Peyer's patch (tissue), 4 donors: ENCODE measurements at regions not wholly inside any gene's neighbourhood (a gene's known extent, or its start where the extent isn't known, plus 50 kb on each side); places are given as distances from the start of the nearest gene placed in this dataset.

Experiments
- POLR2A ChIP-seq, 2 donors: fragments of 450-650 bp; IDR thresholded peaks; one replicate each; pipeline ENCODE4 v1.5.1; 2017; ENCODE audit warnings: antibody characterized with exemption in 2 of 2, mild to moderate bottlenecking in 2 of 2, moderate library complexity in 2 of 2
- TF ChIP-seq, protein P1 (sequence below), 6 experiments: fragments of 450-650 bp in 4 of 6; fragments of 200-600 bp in 2 of 6; sonication (generic) in 1 of 6; IDR thresholded peaks; one replicate each; pipeline ENCODE4 v1.5.1; 2017 to 2019; ENCODE audit warnings: antibody characterized with exemption in 6 of 6, mild to moderate bottlenecking in 3 of 6, moderate library complexity in 1 of 6

DNA sequence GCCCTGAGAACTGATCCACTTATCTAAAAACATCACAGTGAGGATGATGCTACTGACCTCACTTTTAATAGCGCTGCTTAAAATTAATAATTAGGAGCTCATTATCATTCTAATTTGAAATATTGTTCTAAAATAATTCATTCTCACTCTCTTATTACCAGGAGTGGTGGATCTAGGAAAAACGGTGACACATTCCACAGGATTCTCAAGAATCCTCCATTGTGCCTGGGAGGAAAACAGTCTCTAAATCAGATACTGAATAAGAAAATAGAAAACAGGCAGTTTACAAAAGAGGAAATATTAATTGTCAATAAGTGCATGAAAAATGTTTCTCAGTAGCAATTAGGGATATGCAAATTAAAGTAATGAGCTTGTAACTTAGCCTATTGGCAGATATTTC is 187.4 kb downstream of the TENT5A start:
- TF ChIP-seq, protein P1, sequence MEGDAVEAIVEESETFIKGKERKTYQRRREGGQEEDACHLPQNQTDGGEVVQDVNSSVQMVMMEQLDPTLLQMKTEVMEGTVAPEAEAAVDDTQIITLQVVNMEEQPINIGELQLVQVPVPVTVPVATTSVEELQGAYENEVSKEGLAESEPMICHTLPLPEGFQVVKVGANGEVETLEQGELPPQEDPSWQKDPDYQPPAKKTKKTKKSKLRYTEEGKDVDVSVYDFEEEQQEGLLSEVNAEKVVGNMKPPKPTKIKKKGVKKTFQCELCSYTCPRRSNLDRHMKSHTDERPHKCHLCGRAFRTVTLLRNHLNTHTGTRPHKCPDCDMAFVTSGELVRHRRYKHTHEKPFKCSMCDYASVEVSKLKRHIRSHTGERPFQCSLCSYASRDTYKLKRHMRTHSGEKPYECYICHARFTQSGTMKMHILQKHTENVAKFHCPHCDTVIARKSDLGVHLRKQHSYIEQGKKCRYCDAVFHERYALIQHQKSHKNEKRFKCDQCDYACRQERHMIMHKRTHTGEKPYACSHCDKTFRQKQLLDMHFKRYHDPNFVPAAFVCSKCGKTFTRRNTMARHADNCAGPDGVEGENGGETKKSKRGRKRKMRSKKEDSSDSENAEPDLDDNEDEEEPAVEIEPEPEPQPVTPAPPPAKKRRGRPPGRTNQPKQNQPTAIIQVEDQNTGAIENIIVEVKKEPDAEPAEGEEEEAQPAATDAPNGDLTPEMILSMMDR (IDR thresholded peaks at IDR 0.05), result no peak
- no peak for TF ChIP-seq POLR2A (IDR thresholded peaks at IDR 0.05)
